HG03342 (cell line): ENCODE measurements at regions not wholly inside any gene's neighbourhood (a gene's known extent, or its start where the extent isn't known, plus 50 kb on each side); places are given as distances from the start of the nearest gene placed in this dataset.
"Not testable (repeated sequence)": the region's sequence is repeated elsewhere in the genome, so short reads cannot be mapped to it uniquely, and the experiment has no call there.

ENCODE experiments used
- ATAC-seq: cut with Tn5 transposase; IDR thresholded peaks from one replicate; pipeline ENCODE4 v1.9.1; 2021; ENCODE audit warnings: mild to moderate bottlenecking, moderate library complexity; ENCODE audit not compliant: unreplicated experiment

DNA sequence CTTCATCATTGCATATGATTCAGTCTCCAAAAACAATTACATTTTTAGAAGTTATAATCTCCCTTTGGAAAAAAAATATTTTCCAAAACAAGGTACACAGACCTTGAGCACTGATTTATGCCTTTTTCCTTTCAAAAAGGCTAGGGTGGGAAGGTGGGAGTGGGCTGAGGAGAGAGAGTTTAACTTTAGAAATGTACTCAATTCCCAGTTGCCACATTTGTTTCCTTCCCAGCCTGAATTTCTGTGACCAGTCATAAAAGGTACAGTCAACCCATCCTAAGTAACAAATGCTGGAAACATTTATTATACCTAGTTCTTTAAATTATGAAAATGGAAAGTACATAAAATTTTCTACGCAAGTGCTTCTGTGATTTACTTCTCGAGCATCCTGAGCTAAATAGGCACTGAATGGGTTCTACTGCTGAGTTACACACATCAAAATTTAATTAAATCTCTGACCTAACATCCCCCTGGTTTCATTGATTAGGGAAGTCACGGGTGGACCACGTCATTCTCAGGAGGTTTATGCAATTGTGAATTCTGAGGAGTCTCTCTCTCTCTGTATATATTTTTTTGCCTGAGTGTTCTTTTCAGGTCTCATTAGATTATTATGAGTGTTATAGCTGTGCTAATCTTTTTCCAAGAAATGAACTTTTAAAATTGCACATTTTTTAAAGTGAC, 371.8 kb downstream of the BTG1 start:
- no peak for ATAC-seq

DNA sequence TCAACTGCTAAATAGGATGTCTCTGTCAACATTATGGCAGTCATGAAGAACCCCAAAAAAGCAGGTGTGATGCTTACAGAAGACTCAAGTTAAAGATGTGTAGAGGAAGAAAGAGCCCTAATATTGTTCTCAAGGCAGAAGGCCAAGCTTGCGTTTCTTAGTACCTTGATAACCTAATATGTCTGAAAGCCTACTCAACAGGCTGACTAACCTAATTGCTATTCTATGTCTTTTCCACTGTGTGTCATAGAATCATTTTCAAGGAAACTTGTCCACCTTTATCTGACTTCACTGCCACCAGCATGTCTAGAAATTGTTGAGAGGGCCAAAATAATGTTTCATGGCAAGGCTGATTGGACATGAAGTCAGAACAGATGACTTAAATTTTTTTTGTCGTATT, 373.2 kb downstream of the BTG1 start:
- ATAC-seq = no peak

DNA sequence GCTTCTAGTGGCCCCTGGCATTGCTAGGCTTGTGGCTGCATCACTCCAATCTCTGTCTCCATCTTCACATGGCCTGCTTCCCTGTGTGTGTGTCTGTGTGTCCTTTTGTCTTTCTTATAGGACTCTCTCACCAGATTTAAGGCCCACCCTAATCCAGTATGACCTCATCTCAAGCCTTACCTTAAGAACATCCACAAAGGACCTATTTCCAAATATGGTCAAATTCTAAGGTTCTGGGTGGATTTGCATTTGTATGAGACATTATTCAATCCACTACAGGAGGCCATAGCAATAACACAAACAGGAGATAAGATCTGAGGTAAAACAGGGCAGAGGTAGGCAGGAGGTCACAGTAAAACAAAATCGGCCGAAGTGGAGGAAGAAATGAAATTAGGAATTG, 375.9 kb downstream of the BTG1 start:
- no peak for ATAC-seq

DNA sequence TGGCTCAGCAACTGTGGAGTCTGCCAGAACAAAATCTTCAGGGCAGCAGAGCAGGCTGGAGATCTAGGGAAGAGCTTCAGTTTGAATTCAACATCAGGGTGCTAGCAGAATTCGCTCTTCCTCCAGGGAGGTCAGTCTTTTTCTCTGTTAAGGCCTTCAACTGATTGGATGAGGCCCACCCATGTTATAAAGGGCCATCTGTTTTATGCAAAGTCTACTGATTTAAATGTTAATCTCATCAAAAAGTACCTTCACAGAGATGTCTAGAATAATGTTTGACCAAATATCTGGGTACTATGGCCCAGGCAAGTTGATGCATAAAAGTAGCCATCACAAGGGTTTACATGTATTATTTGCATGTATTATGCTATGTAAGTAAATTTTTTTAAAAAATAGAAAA, 378.4 kb downstream of the BTG1 start:
- no peak for ATAC-seq

DNA sequence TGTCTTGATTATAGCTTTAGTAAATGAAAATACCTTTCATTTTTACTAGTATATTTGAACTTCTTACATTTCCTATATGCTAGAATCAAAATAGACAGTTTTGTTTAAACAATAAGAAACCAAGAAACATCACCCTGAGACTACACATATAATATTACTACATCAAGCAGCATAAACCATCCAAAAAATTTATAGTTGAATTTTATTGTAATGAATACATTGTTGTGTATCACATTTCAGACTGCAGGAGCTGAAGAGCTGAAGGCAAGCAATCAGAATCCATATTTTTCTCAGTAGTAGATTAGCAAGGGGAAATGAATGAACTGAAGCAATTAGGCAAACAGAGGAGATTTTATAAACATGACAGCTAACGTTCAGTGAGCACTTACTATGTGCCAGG, 379.2 kb downstream of the BTG1 start:
- ATAC-seq = no peak

DNA sequence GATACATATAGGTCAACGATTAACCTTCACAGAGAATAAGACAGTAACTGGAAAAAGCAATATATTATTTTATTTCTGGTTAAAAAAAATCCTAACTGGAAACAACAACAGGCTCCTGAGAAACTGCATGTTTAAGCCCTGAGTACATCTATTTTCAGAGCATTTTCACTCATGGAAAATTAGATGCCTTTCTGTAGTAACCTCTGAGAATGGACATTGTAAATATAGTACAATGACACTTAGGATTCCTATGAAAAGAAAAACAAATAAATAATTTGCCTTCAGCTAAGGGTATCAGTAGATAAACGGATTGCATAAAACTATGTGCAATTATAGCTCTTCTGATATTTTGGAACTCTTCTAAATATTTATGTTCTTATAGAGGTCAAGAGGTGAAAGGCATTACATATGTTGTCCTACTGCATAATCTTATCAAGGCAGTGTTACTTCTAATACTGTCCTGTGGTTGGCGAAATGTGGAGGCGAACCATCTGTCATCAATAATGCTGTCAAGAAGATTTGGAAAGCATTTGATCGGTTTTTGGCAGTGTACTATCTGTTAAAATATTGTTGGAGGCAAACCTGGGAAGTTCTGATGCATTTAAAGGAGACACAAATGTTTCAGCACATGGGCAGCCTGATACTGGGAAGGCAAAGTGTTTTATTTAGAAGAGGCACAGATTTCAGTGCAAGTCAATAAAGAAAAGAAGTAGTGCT, 381.8 kb downstream of the BTG1 start:
- no peak for ATAC-seq

DNA sequence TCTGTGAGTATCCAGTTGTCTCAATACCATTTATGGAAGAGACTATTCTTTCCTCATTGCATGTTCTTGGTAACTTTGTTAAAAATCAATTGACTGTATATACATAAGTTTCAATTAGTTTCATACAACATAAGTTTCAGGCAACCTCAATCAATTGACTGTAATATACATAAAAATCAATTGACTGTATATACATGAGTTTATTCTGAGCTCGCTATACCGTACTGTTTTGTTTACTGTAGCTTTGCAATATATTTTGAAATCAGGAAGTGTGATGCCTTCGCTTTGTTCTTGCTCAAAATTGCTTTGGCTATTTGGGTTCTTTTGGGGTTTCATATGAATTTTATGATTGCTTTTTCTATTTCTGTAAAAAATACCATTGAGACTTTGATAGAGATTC, 392.0 kb downstream of the BTG1 start:
- ATAC-seq = no peak

DNA sequence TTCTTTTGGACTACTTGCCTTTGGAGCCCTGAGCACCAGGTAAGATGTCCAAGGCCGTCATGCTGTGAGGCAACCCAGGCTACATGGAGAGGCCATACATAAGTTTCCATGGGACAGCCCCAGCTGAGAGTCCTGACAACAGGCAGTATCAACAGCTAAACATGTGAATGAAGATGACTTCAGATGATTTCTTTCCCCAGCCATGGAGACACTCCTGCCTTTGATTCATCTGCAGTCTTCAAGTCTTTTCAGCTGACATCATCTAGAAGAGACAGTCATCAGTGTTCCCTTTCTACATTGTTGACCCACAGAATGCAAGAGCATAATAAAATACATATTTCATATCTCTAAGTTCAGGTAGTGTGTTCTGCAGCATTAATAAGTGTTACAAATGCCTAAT, 398.7 kb downstream of the BTG1 start:
- ATAC-seq = no peak

DNA sequence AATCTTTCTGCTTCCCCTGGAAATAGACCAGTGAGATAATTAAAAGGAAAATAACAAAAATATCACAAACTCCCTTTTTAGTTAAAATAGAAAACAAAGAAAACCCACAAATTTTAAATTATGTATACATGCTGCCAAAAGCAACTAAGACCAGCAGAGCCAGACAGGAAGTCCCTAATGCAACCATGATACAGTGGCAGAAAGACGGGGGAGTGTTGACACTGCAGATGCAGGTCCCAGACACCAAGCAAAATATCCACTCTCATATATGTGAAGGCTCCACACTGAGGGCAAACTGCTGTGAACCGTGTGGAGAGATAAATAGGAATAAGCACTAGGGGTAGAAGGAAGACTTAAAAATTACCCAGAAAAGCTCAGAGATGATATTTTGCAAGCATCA, 401.0 kb downstream of the BTG1 start:
- no peak for ATAC-seq

DNA sequence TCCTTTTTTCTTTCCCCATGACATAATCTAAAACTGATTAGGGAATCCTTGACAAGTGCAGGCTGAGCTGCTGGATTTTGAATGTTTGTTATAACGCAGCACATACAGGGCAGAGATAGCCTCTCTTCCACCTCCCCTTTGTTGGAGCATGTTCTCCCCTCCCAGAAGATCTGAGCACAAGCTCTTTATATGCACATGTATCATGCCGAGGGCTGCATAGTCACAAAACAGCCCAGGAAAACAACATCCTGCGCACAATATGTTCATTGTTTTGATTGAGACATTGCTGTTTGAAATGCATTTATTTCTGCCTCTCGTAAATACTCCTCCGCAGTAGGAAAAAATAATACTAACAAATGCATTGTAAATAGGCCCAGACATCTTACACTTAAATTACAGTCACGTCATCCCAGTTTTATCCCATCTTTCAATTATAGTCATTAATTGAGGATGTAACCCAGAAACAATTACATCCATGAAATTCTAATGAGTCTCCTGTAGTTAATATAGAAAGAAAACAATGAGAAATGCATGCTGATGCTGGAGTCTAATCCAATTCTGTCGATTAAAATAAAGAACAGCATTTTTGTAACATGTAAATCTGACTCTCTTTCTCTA, 401.8 kb downstream of the BTG1 start:
- ATAC-seq = no peak

DNA sequence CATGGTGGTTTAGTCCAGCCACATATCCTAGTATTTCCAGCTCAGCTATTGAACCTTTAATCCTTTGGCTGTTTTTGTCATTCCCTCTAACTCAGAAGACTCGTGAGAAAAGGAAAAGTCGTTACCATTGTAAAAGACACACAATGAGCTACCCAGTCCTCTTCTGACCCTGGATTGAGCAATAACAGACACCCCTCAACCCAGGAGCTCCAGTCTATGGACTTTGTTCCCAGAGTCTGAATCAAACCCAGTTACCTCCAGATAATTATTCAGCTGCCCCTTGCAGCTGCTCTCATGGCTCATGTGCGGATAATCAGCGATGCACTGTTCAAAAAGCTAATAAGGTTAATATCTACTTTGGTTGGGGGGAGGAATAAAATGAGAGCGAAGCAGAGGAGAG, 402.4 kb downstream of the BTG1 start:
- ATAC-seq = no peak

DNA sequence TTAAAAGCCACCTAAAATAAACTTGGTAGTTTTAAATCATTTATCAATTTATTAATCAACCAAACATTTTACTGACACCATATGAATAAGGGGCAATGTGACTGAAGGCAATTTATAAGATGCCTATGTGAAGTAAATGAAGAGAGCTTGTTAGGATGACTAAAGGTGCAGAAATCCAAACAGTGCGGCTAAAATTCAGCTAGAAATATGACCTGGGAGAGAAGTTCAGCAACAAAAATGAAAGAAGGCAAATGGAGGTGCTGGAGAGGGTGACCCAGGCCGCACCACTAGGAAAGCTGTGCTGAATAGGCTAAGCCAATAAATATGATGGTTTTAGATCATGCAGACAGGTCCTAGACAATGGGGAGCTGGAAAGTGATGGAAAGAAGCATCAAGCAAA, 403.7 kb downstream of the BTG1 start:
- no peak for ATAC-seq

DNA sequence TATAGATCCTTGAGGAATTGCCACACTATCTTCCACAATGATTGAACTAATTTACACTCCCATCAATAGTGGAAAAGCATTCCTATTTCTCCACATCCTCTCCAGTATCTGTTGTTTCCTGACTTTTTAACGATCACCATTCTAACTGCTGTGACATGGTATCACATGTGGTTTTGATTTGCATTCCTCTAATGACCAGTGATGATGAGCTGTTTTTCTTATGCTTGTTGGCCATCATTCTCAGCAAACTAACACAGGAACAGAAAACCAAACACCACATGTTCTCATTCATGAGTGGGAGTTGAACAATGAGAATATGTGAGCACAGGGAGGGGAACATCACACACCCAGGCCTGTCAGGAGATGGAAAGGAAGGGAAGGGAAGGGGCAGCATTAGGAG, 411.8 kb downstream of the BTG1 start:
- ATAC-seq = not testable (repeated sequence)

DNA sequence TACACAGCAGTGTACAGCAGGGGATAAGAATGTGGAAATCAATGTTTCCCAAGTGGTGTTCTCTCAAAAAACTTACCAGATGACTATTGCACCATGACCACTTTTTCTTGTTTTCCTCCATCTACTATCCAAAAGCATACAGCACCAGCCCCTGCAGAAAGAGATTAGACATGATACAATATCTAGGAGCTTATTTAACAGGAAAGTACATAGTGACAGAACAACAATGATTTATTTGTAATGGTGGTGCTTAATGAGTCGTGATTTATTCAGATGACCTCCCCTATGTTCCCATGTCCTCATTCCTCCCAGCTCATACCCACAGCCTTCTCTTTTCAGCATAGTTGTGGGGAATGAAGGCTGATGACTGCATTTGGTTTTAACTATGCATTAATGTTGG, 413.6 kb downstream of the BTG1 start:
- no peak for ATAC-seq

DNA sequence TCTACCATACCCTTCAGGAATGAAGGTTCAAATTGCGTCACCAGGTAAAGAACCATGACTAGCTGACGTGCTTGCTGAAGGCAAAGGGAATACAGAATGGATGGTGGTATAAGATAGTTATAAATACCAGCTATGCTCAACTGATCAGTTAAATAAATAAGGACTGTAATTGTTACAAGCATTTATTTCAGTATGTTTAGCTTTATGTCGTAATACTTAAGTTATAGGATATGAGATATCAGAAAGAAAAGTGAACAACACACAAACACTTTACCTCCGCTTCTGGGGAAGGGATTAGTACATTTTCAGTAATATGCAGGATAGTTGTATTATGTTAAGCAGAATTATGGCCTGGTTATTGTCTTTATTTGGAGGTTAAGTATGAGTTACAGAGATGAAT, 416.1 kb downstream of the BTG1 start:
- ATAC-seq = no peak

DNA sequence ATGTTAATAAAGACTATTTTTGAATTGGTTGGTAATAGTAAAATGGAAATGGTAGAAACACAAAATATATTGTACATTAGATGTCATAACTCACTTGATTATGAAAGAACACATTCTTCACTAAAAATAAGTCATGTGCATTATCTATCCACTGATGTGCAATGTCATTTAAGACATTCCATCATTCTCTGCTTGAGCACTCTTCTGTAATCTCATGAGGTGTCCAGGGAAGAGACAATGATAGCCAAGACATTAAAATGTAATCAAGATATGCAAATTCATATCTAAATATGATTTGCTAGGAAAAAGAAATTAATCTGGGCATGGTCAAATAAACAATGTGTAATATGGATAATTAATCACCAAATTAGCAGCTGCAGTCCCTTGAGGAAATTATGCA, 422.5 kb downstream of the BTG1 start:
- ATAC-seq = no peak

DNA sequence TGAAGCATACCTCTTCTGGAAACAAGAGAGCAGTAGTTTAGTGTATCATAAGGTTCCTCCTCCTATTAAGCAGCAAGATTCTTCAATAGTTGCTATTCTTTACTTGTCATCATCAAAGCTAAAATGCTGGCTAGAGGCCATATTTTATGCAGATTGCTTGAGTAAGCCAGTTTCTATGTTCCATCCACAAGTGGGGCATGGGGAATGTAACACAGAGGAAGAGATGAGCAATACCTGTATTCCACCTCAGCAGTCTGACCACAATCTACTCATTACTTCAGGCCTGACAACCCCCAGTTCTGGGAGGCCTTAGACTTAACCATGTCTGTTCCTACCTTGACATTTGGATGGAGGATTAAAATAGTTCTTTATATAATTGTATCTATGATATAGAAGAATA, 423.6 kb downstream of the BTG1 start:
- ATAC-seq = peak; percentile 61

DNA sequence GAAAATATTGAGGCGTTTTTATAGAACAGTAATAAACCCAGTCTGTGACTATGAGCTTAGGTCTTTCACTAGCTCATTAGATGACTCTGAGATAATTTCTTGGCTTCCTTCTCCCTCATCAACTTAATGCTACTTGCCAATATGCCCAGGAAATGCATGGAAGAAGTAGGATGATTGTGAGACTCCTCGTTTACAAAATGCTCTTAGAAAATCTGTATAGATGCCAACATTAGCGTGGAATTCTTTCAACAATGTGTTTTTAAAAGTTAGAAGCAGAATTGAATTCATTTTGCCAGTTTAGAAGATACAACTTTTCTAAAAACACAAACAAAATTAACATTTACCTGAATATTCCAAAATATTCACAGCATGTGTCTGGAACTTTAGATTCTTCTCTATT, 424.6 kb downstream of the BTG1 start:
- ATAC-seq = no peak

DNA sequence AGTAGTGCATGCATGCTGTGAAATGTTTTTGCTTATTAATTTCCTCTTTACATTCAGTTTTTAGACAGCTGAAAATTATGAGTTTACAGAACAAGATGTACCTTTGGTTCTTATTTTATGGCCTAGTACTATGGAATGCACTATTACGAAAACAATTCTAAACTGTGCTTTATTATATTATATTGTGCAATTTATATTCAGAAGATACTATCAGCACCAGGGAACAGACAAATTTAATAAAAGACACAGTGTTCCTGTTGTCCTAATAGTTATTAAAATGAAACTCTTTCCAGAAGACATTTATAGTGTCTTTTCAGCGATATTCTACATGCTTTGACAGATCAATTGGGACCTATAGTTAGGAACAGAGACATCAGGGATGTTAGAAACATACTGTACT, 427.3 kb downstream of the BTG1 start:
- ATAC-seq = no peak

DNA sequence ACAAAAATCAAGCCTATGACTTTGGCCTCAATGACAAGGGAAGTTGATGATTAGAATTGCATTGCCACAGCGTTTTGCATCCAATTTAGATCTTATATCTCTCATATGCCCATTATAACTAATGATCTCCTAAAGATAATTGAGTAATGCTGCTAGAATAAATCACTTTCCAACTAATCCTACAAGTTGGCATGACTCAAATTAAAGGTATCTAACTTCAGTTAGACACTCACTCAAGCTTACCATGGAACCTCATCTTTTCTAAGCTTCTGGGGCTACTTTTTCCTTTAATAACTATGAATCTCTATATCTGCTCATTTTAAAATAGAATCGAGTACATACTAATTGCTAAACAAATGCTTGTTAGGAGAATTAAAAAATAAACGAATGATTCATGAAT, 427.8 kb downstream of the BTG1 start:
- ATAC-seq = no peak

DNA sequence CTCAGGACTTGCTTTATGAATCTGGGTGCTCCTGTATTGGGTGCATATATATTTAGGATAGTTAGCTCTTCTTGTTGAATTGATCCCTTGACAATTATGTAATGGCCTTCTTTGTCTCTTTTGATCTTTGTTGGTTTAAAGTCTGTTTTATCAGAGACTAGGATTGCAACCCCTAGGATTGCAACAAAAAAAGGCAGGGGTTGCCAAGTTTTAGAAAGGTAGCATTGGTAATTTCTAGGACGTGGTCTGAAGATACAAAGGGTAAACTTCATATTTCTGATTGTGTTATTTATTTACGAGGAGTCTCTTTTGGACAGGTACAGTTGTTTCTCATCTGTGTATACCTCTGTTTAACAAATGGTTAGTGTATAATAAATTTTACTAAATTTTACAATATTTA, 433.7 kb downstream of the BTG1 start:
- not testable (repeated sequence) for ATAC-seq

DNA sequence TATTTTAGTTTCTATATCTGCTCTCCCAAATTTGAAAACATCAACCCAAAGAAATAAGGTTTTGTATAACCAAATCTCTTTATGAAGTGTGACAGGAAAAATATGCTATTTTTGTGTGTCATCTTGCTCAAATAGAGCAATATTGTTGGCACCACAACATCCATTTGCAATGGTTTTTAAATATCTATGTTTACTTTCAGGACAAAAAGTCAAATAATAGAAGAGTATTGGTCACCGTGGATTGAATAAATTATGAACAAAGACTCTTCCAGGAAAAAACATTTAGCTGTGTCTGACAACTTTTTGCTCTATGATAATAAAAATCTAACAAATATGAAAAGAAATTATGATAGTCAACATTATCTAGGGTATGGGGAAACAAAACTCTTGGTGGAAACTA, 439.2 kb downstream of the BTG1 start:
- ATAC-seq = no peak
